ENCODE measurements at regions not wholly inside any gene's neighbourhood (a gene's known extent, or its start where the extent isn't known, plus 50 kb on each side); places are given as distances from the start of the nearest gene placed in this dataset.

DNA sequence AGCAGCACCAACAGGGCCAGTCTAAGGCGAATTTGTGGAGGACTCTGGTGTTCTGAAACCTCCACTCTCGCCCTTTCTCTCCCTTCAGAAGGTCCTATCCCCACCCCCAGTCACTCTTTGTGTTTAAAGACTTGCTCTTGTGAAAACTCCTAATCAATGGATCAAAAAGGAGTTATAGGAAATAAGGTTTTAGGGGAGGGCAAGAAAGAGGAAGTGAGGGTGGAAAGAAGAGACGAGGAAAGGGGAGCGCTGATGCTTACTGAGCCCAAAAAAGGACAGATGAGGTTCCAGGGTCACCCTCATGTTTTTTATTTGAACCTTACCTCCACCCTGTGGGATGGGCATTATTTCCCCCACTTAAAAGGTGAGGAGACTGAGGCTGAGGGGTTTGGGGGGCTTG lies 70.0 kb upstream of the SLC6A11 start:
- TF ChIP-seq, protein P1, sequence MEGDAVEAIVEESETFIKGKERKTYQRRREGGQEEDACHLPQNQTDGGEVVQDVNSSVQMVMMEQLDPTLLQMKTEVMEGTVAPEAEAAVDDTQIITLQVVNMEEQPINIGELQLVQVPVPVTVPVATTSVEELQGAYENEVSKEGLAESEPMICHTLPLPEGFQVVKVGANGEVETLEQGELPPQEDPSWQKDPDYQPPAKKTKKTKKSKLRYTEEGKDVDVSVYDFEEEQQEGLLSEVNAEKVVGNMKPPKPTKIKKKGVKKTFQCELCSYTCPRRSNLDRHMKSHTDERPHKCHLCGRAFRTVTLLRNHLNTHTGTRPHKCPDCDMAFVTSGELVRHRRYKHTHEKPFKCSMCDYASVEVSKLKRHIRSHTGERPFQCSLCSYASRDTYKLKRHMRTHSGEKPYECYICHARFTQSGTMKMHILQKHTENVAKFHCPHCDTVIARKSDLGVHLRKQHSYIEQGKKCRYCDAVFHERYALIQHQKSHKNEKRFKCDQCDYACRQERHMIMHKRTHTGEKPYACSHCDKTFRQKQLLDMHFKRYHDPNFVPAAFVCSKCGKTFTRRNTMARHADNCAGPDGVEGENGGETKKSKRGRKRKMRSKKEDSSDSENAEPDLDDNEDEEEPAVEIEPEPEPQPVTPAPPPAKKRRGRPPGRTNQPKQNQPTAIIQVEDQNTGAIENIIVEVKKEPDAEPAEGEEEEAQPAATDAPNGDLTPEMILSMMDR (conservative IDR thresholded peaks at IDR 0.05; ENCODE audit: low read depth in 2 of 2) = no peak
- TF ChIP-seq, protein P2, sequence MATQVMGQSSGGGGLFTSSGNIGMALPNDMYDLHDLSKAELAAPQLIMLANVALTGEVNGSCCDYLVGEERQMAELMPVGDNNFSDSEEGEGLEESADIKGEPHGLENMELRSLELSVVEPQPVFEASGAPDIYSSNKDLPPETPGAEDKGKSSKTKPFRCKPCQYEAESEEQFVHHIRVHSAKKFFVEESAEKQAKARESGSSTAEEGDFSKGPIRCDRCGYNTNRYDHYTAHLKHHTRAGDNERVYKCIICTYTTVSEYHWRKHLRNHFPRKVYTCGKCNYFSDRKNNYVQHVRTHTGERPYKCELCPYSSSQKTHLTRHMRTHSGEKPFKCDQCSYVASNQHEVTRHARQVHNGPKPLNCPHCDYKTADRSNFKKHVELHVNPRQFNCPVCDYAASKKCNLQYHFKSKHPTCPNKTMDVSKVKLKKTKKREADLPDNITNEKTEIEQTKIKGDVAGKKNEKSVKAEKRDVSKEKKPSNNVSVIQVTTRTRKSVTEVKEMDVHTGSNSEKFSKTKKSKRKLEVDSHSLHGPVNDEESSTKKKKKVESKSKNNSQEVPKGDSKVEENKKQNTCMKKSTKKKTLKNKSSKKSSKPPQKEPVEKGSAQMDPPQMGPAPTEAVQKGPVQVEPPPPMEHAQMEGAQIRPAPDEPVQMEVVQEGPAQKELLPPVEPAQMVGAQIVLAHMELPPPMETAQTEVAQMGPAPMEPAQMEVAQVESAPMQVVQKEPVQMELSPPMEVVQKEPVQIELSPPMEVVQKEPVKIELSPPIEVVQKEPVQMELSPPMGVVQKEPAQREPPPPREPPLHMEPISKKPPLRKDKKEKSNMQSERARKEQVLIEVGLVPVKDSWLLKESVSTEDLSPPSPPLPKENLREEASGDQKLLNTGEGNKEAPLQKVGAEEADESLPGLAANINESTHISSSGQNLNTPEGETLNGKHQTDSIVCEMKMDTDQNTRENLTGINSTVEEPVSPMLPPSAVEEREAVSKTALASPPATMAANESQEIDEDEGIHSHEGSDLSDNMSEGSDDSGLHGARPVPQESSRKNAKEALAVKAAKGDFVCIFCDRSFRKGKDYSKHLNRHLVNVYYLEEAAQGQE (IDR thresholded peaks at IDR 0.05; ENCODE audit: unreplicated experiment) = no peak
- TF ChIP-seq EZH2 (IDR thresholded peaks at IDR 0.05; ENCODE audit: low read depth, unreplicated experiment) (no peak), POLR2AphosphoS5 (IDR thresholded peaks at IDR 0.05; ENCODE audit: low read depth) (no peak), ZNF114 (CRISPR knock-in tag; IDR thresholded peaks at IDR 0.05) (no peak), EZH2phosphoT487 (IDR thresholded peaks at IDR 0.05; ENCODE audit: unreplicated experiment) (no peak), STAT1 (IDR thresholded peaks at IDR 0.05; ENCODE audit: unreplicated experiment) (no peak), JUNB (IDR thresholded peaks at IDR 0.05; ENCODE audit: unreplicated experiment) (no peak), CREB1 (CRISPR knock-in tag; IDR thresholded peaks at IDR 0.05; ENCODE audit: low read depth) (no peak), NANOG (IDR thresholded peaks at IDR 0.05; ENCODE audit: borderline replicate concordance) (no peak)
- TF ChIP-seq, protein P3, sequence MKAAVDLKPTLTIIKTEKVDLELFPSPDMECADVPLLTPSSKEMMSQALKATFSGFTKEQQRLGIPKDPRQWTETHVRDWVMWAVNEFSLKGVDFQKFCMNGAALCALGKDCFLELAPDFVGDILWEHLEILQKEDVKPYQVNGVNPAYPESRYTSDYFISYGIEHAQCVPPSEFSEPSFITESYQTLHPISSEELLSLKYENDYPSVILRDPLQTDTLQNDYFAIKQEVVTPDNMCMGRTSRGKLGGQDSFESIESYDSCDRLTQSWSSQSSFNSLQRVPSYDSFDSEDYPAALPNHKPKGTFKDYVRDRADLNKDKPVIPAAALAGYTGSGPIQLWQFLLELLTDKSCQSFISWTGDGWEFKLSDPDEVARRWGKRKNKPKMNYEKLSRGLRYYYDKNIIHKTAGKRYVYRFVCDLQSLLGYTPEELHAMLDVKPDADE (IDR thresholded peaks at IDR 0.05) = no peak
